Endothelial cell of umbilical vein (primary cell): ENCODE measurements at regions not wholly inside any gene's neighbourhood (a gene's known extent, or its start where the extent isn't known, plus 50 kb on each side); places are given as distances from the start of the nearest gene placed in this dataset.

Experiments used
- BruUV-seq: library from RNA; stranded (reverse); fragments of 400-500 nt; replicated peaks from 2 replicates; lab custom pipeline; 2021; lab: Mats Ljungman, UMichigan
- CTCF ChIA-PET: fragments of 300-600, 350-600 bp; sonication (Branson Sonifier 250); formaldehyde crosslinking; loops from one replicate; lab custom pipeline; 2021; ENCODE audit warnings: antibody characterized with exemption, inconsistent platforms; lab: Charles Lee
- POLR2A ChIA-PET: fragments of 300-600, 350-600 bp; sonication (Branson Sonifier 250); formaldehyde crosslinking; loops from one replicate; lab custom pipeline; 2021; ENCODE audit warnings: antibody characterized with exemption, inconsistent platforms; lab: Charles Lee
- DNase-seq: peaks from one replicate; pipeline ENCODE4 v3.0.0-alpha.2; 2011; ENCODE audit warnings: low read depth, low spot score
- FAIRE-seq: peaks from 2 replicates; lab custom pipeline; 2011; peaks lifted over from hg19 to GRCh38; lab: Jason Lieb, UNC
- H2AFZ ChIP-seq: 2 replicates; pipeline ENCODE4 v1.6.0; 2012; ENCODE audit warnings: low read depth, low read length, control low read depth, inconsistent platforms
- H3K27ac ChIP-seq: 2 replicates; pipeline ENCODE4 v1.5.1; 2011; ENCODE audit warnings: low read depth, mild to moderate bottlenecking, control low read depth, low read length, moderate library complexity; ENCODE audit not compliant: insufficient read depth
- H3K27me3 ChIP-seq, 2 experiments: 2 replicates each; pipeline versions ENCODE4 v1.6.0 to v1.6.1; 2011; ENCODE audit warnings: low read length in 2 of 2, mixed read lengths in 1 of 2; ENCODE audit not compliant: control insufficient read depth in 2 of 2, insufficient read depth in 2 of 2
- H3K36me3 ChIP-seq, 2 experiments: 2 replicates in 1 of 2; 3 replicates in 1 of 2; pipeline ENCODE4 v1.5.1; 2011; ENCODE audit warnings: low read length in 2 of 2, mild to moderate bottlenecking in 1 of 2, moderate library complexity in 1 of 2; ENCODE audit not compliant: control insufficient read depth in 2 of 2, insufficient read depth in 2 of 2; ENCODE audit errors: extremely low read depth in 1 of 2
- H3K4me1 ChIP-seq: 3 replicates; pipeline ENCODE4 v1.5.1; 2011; ENCODE audit warnings: mild to moderate bottlenecking, low read length; ENCODE audit not compliant: control insufficient read depth, insufficient read depth; ENCODE audit errors: extremely low read depth
- H3K4me2 ChIP-seq: 2 replicates; pipeline ENCODE4 v1.6.1; 2011; ENCODE audit warnings: low read length, control low read depth, mixed read lengths; ENCODE audit not compliant: insufficient read depth
- H3K4me3 ChIP-seq, 3 experiments: fragments of 200-600 bp in 1 of 3; sonication (generic), shearing (Covaris generic) in 1 of 3; replicated peaks in 1 of 3; 2 replicates each; pipeline ENCODE4 v1.5.1; 2011 to 2016; ENCODE audit warnings: control low read depth in 3 of 3, low read length in 3 of 3, mild to moderate bottlenecking in 2 of 3, inconsistent platforms in 1 of 3, low read depth in 1 of 3, moderate library complexity in 1 of 3; ENCODE audit not compliant: insufficient read depth in 1 of 3
- H3K79me2 ChIP-seq: 2 replicates; pipeline ENCODE4 v1.6.0; 2012; ENCODE audit warnings: low read length, inconsistent platforms; ENCODE audit not compliant: control insufficient read depth, insufficient read depth
- H3K9ac ChIP-seq: replicated peaks from 2 replicates; pipeline ENCODE3; 2011; ENCODE audit warnings: low read length, control low read depth; ENCODE audit not compliant: insufficient read depth; ENCODE audit errors: extremely low read depth
- H3K9me1 ChIP-seq: replicated peaks from 3 replicates; pipeline ENCODE4 v1.6.0; 2011; ENCODE audit warnings: mild to moderate bottlenecking, low read length; ENCODE audit not compliant: control insufficient read depth, insufficient read depth; ENCODE audit errors: extremely low read depth
- H3K9me3 ChIP-seq: replicated peaks from 2 replicates; pipeline ENCODE4 v1.5.1; 2012; ENCODE audit warnings: low read length, inconsistent platforms; ENCODE audit not compliant: control insufficient read depth, insufficient read depth
- H4K20me1 ChIP-seq: replicated peaks from 2 replicates; pipeline ENCODE3; 2011; ENCODE audit warnings: mild to moderate bottlenecking, low read length; ENCODE audit not compliant: control insufficient read depth, insufficient read depth; ENCODE audit errors: extremely low read depth
- CTCF ChIP-seq, 2 donors: IDR thresholded peaks; 1 replicate in 1 of 2; 2 replicates in 1 of 2; pipeline ENCODE4 v1.5.1; 2011; ENCODE audit warnings: low read length in 2 of 2, mild to moderate bottlenecking in 2 of 2, moderate library complexity in 2 of 2, control low read depth in 1 of 2, inconsistent platforms in 1 of 2, low read depth in 1 of 2; ENCODE audit not compliant: insufficient read depth in 1 of 2; ENCODE audit errors: extremely low read depth in 1 of 2
- EZH2 ChIP-seq: IDR thresholded peaks from 2 replicates; pipeline ENCODE4 v1.6.1; 2012; ENCODE audit warnings: borderline replicate concordance, low read depth, mild to moderate bottlenecking, moderate library complexity, low read length, inconsistent platforms; ENCODE audit not compliant: severe bottlenecking
- FOS ChIP-seq: IDR thresholded peaks from 2 replicates; pipeline ENCODE4 v1.6.1; 2011; ENCODE audit warnings: mild to moderate bottlenecking, low read length, moderate library complexity, borderline replicate concordance; ENCODE audit not compliant: insufficient read depth
- GATA2 ChIP-seq: IDR thresholded peaks from 2 replicates; pipeline ENCODE4 v1.7.0; 2011; ENCODE audit warnings: low read depth, mild to moderate bottlenecking, moderate library complexity, mixed read lengths, low read length; ENCODE audit not compliant: insufficient read length, insufficient read depth
- JUN ChIP-seq: IDR thresholded peaks from 2 replicates; pipeline ENCODE4 v1.6.1; 2011; ENCODE audit warnings: borderline replicate concordance, low read depth; ENCODE audit not compliant: insufficient read length, insufficient read depth
- MAX ChIP-seq: IDR thresholded peaks from 2 replicates; pipeline ENCODE4 v1.6.1; 2011; ENCODE audit not compliant: insufficient read depth, insufficient read length
- MYC ChIP-seq: IDR thresholded peaks from one replicate; pipeline ENCODE4 v1.6.1; 2011; ENCODE audit warnings: mild to moderate bottlenecking, low read depth, low read length
- POLR2A ChIP-seq: IDR thresholded peaks from 2 replicates; pipeline ENCODE4 v1.6.1; 2012; ENCODE audit warnings: low read depth, mild to moderate bottlenecking, control low read depth, low read length
- POLR2AphosphoS5 ChIP-seq: IDR thresholded peaks from 2 replicates; pipeline ENCODE4 v1.6.1; 2012; ENCODE audit warnings: low read depth, mild to moderate bottlenecking, control low read depth, low read length, moderate library complexity; ENCODE audit not compliant: insufficient read depth
- dilution Hi-C: fragments of 300-500 bp; cut with MboI; formaldehyde crosslinking; loops from one replicate; pipeline ENCODE4 v1.15.0; 2019; ENCODE audit warnings: low sequenced_read_pairs; ENCODE audit not compliant: extremely low pct_ligation_motif_present
- intact Hi-C: fragments of 100-400 bp; cut with micrococcal nuclease; formaldehyde crosslinking; loops from one replicate; pipeline ENCODE4 v1.10.0; 2022

- no peak overlapping the region for H3K9ac ChIP-seq
- H3K79me2 ChIP-seq, result no peaks in the 10 kb centered on the region
- H3K9me1 ChIP-seq, result no peaks in the 10 kb centered on the region
- intact Hi-C loops (no loop called here), dilution Hi-C loops (no loop called here)
- DNase-seq (no peak), FAIRE-seq (no peak)
- BruUV-seq, result no TSS peak
- ChIA-PET CTCF (no interaction called here), POLR2A (no interaction called here)
- H3K9me3 ChIP-seq, result peaks cover 4% of the 10 kb centered on the region
- H3K36me3 ChIP-seq, result no peaks in the 10 kb centered on the region
- no peak overlapping the region for H3K27ac ChIP-seq
- H3K4me1 ChIP-seq, result no peaks in the 10 kb centered on the region
- no peak overlapping the region for H3K4me3 ChIP-seq
- no peak overlapping the region for H2AFZ ChIP-seq
- TF ChIP-seq CTCF (IDR thresholded peaks at IDR 0.05; ENCODE audit: extremely low read depth in 1 of 2, insufficient read depth in 1 of 2, low read depth in 1 of 2, low read length in 2 of 2) (no peak), MYC (no peak), MAX (no peak), GATA2 (no peak), POLR2AphosphoS5 (no peak), EZH2 (no peak), FOS (no peak), POLR2A (no peak), JUN (no peak)
- H3K27me3 ChIP-seq, result no peaks in the 10 kb centered on the region
- no peak overlapping the region for H3K4me2 ChIP-seq
- H4K20me1 ChIP-seq, result no peaks in the 10 kb centered on the region
These were observed 482.6 kb upstream of the TENM3 start for GRCh38 chr4:181760560-181760959.
